A673 (cell line): ENCODE measurements at regions not wholly inside any gene's neighbourhood (a gene's known extent, or its start where the extent isn't known, plus 50 kb on each side); places are given as distances from the start of the nearest gene placed in this dataset.
"Not testable (repeated sequence)": the region's sequence is repeated elsewhere in the genome, so short reads cannot be mapped to it uniquely, and the experiment has no call there.

Source experiments
- BruUV-seq: library from RNA; stranded (reverse); fragments of 400-500 nt; replicated peaks from 2 replicates; lab custom pipeline; 2021; lab: Mats Ljungman, UMichigan
- CTCF ChIA-PET: fragments of 300-600 bp; sonication (Branson Sonifier 250); formaldehyde crosslinking; loops from one replicate; lab custom pipeline; 2022; ENCODE audit warnings: antibody characterized with exemption; lab: Charles Lee
- POLR2A ChIA-PET: fragments of 300-600 bp; sonication (Branson Sonifier 250); formaldehyde crosslinking; loops from one replicate; lab custom pipeline; 2022; ENCODE audit warnings: antibody characterized with exemption; ENCODE audit not compliant: low non-redundant PET; lab: Charles Lee
- DNase-seq: peaks from one replicate; pipeline ENCODE4 v3.0.0-alpha.2; 2015; ENCODE audit warnings: low spot score
- H3K27ac ChIP-seq: fragments of 200-600 bp; sonication (generic); 2 replicates; pipeline ENCODE4 v1.5.1; 2016; ENCODE audit warnings: mixed run types, low read depth, mild to moderate bottlenecking, mixed read lengths, antibody characterized with exemption, low read length; ENCODE audit not compliant: poor library complexity, severe bottlenecking
- H3K27me3 ChIP-seq: fragments of 200-600 bp; sonication (generic); replicated peaks from 2 replicates; pipeline ENCODE4 v1.6.1; 2017; ENCODE audit warnings: mixed run types, low read depth, mild to moderate bottlenecking, mixed read lengths, antibody characterized with exemption, low read length; ENCODE audit not compliant: insufficient read depth, poor library complexity
- H3K36me3 ChIP-seq: fragments of 200-600 bp; sonication (generic); 2 replicates; pipeline ENCODE4 v1.6.1; 2016; ENCODE audit warnings: mixed run types, mild to moderate bottlenecking, mixed read lengths, antibody characterized with exemption, low read length; ENCODE audit not compliant: insufficient read depth, poor library complexity, severe bottlenecking
- H3K4me1 ChIP-seq: fragments of 200-600 bp; sonication (generic); 2 replicates; pipeline ENCODE4 v1.6.1; 2017; ENCODE audit warnings: mixed run types, mild to moderate bottlenecking, mixed read lengths, antibody characterized with exemption, low read length; ENCODE audit not compliant: insufficient read depth, poor library complexity, severe bottlenecking
- H3K4me3 ChIP-seq: fragments of 200-600 bp; sonication (generic); 2 replicates; pipeline ENCODE4 v1.5.1; 2016; ENCODE audit warnings: low read depth, mixed run types, mild to moderate bottlenecking, mixed read lengths, low read length; ENCODE audit not compliant: poor library complexity, severe bottlenecking
- H3K9me3 ChIP-seq: fragments of 200-600 bp; sonication (generic); 2 replicates; pipeline ENCODE4 v1.6.1; 2016; ENCODE audit warnings: mixed run types, low read depth, mild to moderate bottlenecking, mixed read lengths, antibody characterized with exemption, low read length; ENCODE audit not compliant: poor library complexity, severe bottlenecking
- CTCF ChIP-seq: fragments of 300-800, 200-600 bp; sonication (generic); conservative IDR thresholded peaks from 2 replicates; pipeline ENCODE4 v1.5.1; 2017; ENCODE audit warnings: low read depth, mild to moderate bottlenecking, antibody characterized with exemption, low read length, moderate library complexity, mixed read lengths
- EZH2 ChIP-seq: fragments of 200-600 bp; sonication (generic); IDR thresholded peaks from 2 replicates; pipeline ENCODE4 v1.6.1; 2017; ENCODE audit warnings: borderline replicate concordance, low read depth, mild to moderate bottlenecking, mixed read lengths, antibody characterized with exemption, low read length; ENCODE audit not compliant: poor library complexity, severe bottlenecking
- intact Hi-C: fragments of 100-400 bp; cut with micrococcal nuclease; formaldehyde crosslinking; loops from one replicate; pipeline ENCODE4 v1.10.0; 2022; ENCODE audit not compliant: unreplicated experiment

- no peak for TF ChIP-seq CTCF
- no peak for TF ChIP-seq EZH2
Measured at GRCh38 chr4:156293657-156294297, 340.1 kb upstream of the CTSO start.

GRCh38 chr4:156291317-156291716 lies 337.7 kb upstream of the CTSO start:
- peak; percentile 37 for DNase-seq
- no peaks in the 10 kb centered on the region for H3K36me3 ChIP-seq
- H3K4me1 ChIP-seq = peaks cover 40% of the 10 kb centered on the region
- H3K27me3 ChIP-seq = no peaks in the 10 kb centered on the region
- TF ChIP-seq EZH2 = no peak
- TF ChIP-seq CTCF = no peak
- BruUV-seq = no TSS peak
- intact Hi-C loops = no loop called here
- no peaks in the 10 kb centered on the region for H3K9me3 ChIP-seq
- ChIA-PET POLR2A (no interaction called here), CTCF (no interaction called here)
- peak overlapping the region; percentile 0 for H3K27ac ChIP-seq
- no peak overlapping the region for H3K4me3 ChIP-seq

More at GRCh38 chr4:156293657-156294297, 340.1 kb upstream of the CTSO start:
- DNase-seq = peak; percentile 83
- Histone ChIP-seq H3K36me3 (no peaks in the 10 kb centered on the region), H3K9me3 (no peaks in the 10 kb centered on the region), H3K27me3 (no peaks in the 10 kb centered on the region), H3K4me1 (peaks cover 40% of the 10 kb centered on the region), H3K27ac (peak overlapping the region; percentile 74), H3K4me3 (no peak overlapping the region)
- ChIA-PET POLR2A (interaction anchor here (0.5 to 0.6 kb wide), 3 partner anchors 30 to 1854 kb away, joined by 3 to 4 read pairs (median 3); no protein-coding TSS in a partner anchor), CTCF (interaction anchor here (0.6 to 1.2 kb wide), 4 partner anchors 19 to 677 kb away, joined by 3 to 6 read pairs (median 3); no protein-coding TSS in a partner anchor)
- intact Hi-C loops = loop anchor here (1.0 to 2.0 kb wide), 3 partner anchors 85 to 677 kb away; partner anchors contain the start of gene PDGFC
- BruUV-seq = no TSS peak

- no peak for DNase-seq
- ChIA-PET CTCF (no interaction called here), POLR2A (no interaction called here)
Measured at GRCh38 chr4:156290811-156291210, 337.1 kb upstream of the CTSO start.

GRCh38 chr4:156290026-156290425 lies 336.4 kb upstream of the CTSO start:
- DNase-seq, H3K36me3 ChIP-seq, CTCF ChIA-PET, BruUV-seq, H3K27ac ChIP-seq, H3K9me3 ChIP-seq, H3K27me3 ChIP-seq, H3K4me3 ChIP-seq, POLR2A ChIA-PET, intact Hi-C loops: not testable (repeated sequence)
- H3K4me1 ChIP-seq = peaks cover 35% of the 10 kb centered on the region

More at GRCh38 chr4:156290811-156291210, 337.1 kb upstream of the CTSO start:
- Histone ChIP-seq H3K4me3 (no peak overlapping the region), H3K4me1 (peaks cover 40% of the 10 kb centered on the region), H3K36me3 (no peaks in the 10 kb centered on the region), H3K27me3 (no peaks in the 10 kb centered on the region), H3K27ac (no peak overlapping the region), H3K9me3 (no peaks in the 10 kb centered on the region)
- BruUV-seq = no TSS peak
- TF ChIP-seq CTCF (no peak), EZH2 (no peak)
- intact Hi-C loops = no loop called here
